ENCODE measurements at regions not wholly inside any gene's neighbourhood (a gene's known extent, or its start where the extent isn't known, plus 50 kb on each side); places are given as distances from the start of the nearest gene placed in this dataset.

GRCh38 chr6:165970001-165970400 is 197.7 kb downstream of the TBXT start:
- H3K4me1 ChIP-seq (ENCODE audit: control insufficient read depth, insufficient read depth, low read length): no peaks in the 10 kb centered on the region

GRCh38 chr6:165969184-165969583 is 198.5 kb downstream of the TBXT start:
- no peaks in the 10 kb centered on the region for H3K4me1 ChIP-seq (ENCODE audit: control insufficient read depth, insufficient read depth, low read length)
- H3K27ac ChIP-seq (ENCODE audit: low read depth, low read length): no peak overlapping the region
- no peak overlapping the region for H3K4me3 ChIP-seq (ENCODE audit: low read depth, low read length)
- no peaks in the 10 kb centered on the region for H3K36me3 ChIP-seq (ENCODE audit: control insufficient read depth, insufficient read depth, low read length)
- no peaks in the 10 kb centered on the region for H3K27me3 ChIP-seq (ENCODE audit: control insufficient read depth, insufficient read depth, low read length)
- no peaks in the 10 kb centered on the region for H3K9me3 ChIP-seq (ENCODE audit: control insufficient read depth, insufficient read depth, low read length)
- no peak overlapping the region for H3K9ac ChIP-seq (ENCODE audit: low read depth, low read length)

More at GRCh38 chr6:165970001-165970400, 197.7 kb downstream of the TBXT start:
- Histone ChIP-seq H3K36me3 (ENCODE audit: control insufficient read depth, insufficient read depth, low read length) (no peaks in the 10 kb centered on the region), H3K9ac (ENCODE audit: low read depth, low read length) (no peak overlapping the region), H3K9me3 (ENCODE audit: control insufficient read depth, insufficient read depth, low read length) (no peaks in the 10 kb centered on the region), H3K4me3 (ENCODE audit: low read depth, low read length) (no peak overlapping the region), H3K27ac (ENCODE audit: low read depth, low read length) (no peak overlapping the region), H3K27me3 (ENCODE audit: control insufficient read depth, insufficient read depth, low read length) (no peaks in the 10 kb centered on the region)

GRCh38 chr6:165968408-165968807 is 199.2 kb downstream of the TBXT start:
- no peaks in the 10 kb centered on the region for H3K9me3 ChIP-seq (ENCODE audit: control insufficient read depth, insufficient read depth, low read length)
- H3K4me1 ChIP-seq (ENCODE audit: control insufficient read depth, insufficient read depth, low read length): no peaks in the 10 kb centered on the region
- no peak overlapping the region for H3K27ac ChIP-seq (ENCODE audit: low read depth, low read length)
- H3K27me3 ChIP-seq (ENCODE audit: control insufficient read depth, insufficient read depth, low read length): no peaks in the 10 kb centered on the region
- H3K36me3 ChIP-seq (ENCODE audit: control insufficient read depth, insufficient read depth, low read length): no peaks in the 10 kb centered on the region
- H3K4me3 ChIP-seq (ENCODE audit: low read depth, low read length): no peak overlapping the region
- no peak overlapping the region for H3K9ac ChIP-seq (ENCODE audit: low read depth, low read length)

- H3K27ac ChIP-seq (ENCODE audit: low read depth, low read length): no peak overlapping the region
- no peaks in the 10 kb centered on the region for H3K4me1 ChIP-seq (ENCODE audit: control insufficient read depth, insufficient read depth, low read length)
- no peaks in the 10 kb centered on the region for H3K27me3 ChIP-seq (ENCODE audit: control insufficient read depth, insufficient read depth, low read length)
- no peak overlapping the region for H3K9ac ChIP-seq (ENCODE audit: low read depth, low read length)
- no peaks in the 10 kb centered on the region for H3K9me3 ChIP-seq (ENCODE audit: control insufficient read depth, insufficient read depth, low read length)
- H3K4me3 ChIP-seq (ENCODE audit: low read depth, low read length): no peak overlapping the region
- H3K36me3 ChIP-seq (ENCODE audit: control insufficient read depth, insufficient read depth, low read length): no peaks in the 10 kb centered on the region
Observed at GRCh38 chr6:165967810-165968407, 199.7 kb downstream of the TBXT start.

- H3K36me3 ChIP-seq (ENCODE audit: control insufficient read depth, insufficient read depth, low read length): no peaks in the 10 kb centered on the region
Observed at GRCh38 chr6:165963750-165964149, 203.9 kb downstream of the TBXT start.

GRCh38 chr6:165962366-165962765 is 205.3 kb downstream of the TBXT start:
- Histone ChIP-seq H3K27me3 (ENCODE audit: control insufficient read depth, insufficient read depth, low read length) (no peaks in the 10 kb centered on the region), H3K36me3 (ENCODE audit: control insufficient read depth, insufficient read depth, low read length) (no peaks in the 10 kb centered on the region), H3K27ac (ENCODE audit: low read depth, low read length) (no peak overlapping the region), H3K9me3 (ENCODE audit: control insufficient read depth, insufficient read depth, low read length) (no peaks in the 10 kb centered on the region), H3K9ac (ENCODE audit: low read depth, low read length) (no peak overlapping the region), H3K4me3 (ENCODE audit: low read depth, low read length) (no peak overlapping the region), H3K4me1 (ENCODE audit: control insufficient read depth, insufficient read depth, low read length) (no peaks in the 10 kb centered on the region)

More at GRCh38 chr6:165963750-165964149, 203.9 kb downstream of the TBXT start:
- H3K27ac ChIP-seq (ENCODE audit: low read depth, low read length): no peak overlapping the region
- H3K9me3 ChIP-seq (ENCODE audit: control insufficient read depth, insufficient read depth, low read length): no peaks in the 10 kb centered on the region
- H3K27me3 ChIP-seq (ENCODE audit: control insufficient read depth, insufficient read depth, low read length): no peaks in the 10 kb centered on the region
- H3K4me1 ChIP-seq (ENCODE audit: control insufficient read depth, insufficient read depth, low read length): no peaks in the 10 kb centered on the region
- H3K9ac ChIP-seq (ENCODE audit: low read depth, low read length): no peak overlapping the region
- H3K4me3 ChIP-seq (ENCODE audit: low read depth, low read length): no peak overlapping the region

GRCh38 chr6:165961233-165961632 is 206.4 kb downstream of the TBXT start:
- no peak overlapping the region for H3K27ac ChIP-seq (ENCODE audit: low read depth, low read length)
- no peaks in the 10 kb centered on the region for H3K36me3 ChIP-seq (ENCODE audit: control insufficient read depth, insufficient read depth, low read length)
- no peaks in the 10 kb centered on the region for H3K4me1 ChIP-seq (ENCODE audit: control insufficient read depth, insufficient read depth, low read length)
- H3K9me3 ChIP-seq (ENCODE audit: control insufficient read depth, insufficient read depth, low read length): no peaks in the 10 kb centered on the region
- no peak overlapping the region for H3K4me3 ChIP-seq (ENCODE audit: low read depth, low read length)
- H3K9ac ChIP-seq (ENCODE audit: low read depth, low read length): no peak overlapping the region
- H3K27me3 ChIP-seq (ENCODE audit: control insufficient read depth, insufficient read depth, low read length): no peaks in the 10 kb centered on the region

GRCh38 chr6:165960695-165961094 is 207.0 kb downstream of the TBXT start:
- Histone ChIP-seq H3K9me3 (ENCODE audit: control insufficient read depth, insufficient read depth, low read length) (no peaks in the 10 kb centered on the region), H3K4me1 (ENCODE audit: control insufficient read depth, insufficient read depth, low read length) (no peaks in the 10 kb centered on the region), H3K4me3 (ENCODE audit: low read depth, low read length) (no peak overlapping the region), H3K27ac (ENCODE audit: low read depth, low read length) (no peak overlapping the region), H3K9ac (ENCODE audit: low read depth, low read length) (no peak overlapping the region), H3K36me3 (ENCODE audit: control insufficient read depth, insufficient read depth, low read length) (no peaks in the 10 kb centered on the region), H3K27me3 (ENCODE audit: control insufficient read depth, insufficient read depth, low read length) (no peaks in the 10 kb centered on the region)

- no peak overlapping the region for H3K27ac ChIP-seq (ENCODE audit: low read depth, low read length)
- no peaks in the 10 kb centered on the region for H3K27me3 ChIP-seq (ENCODE audit: control insufficient read depth, insufficient read depth, low read length)
- H3K4me3 ChIP-seq (ENCODE audit: low read depth, low read length): no peak overlapping the region
- H3K4me1 ChIP-seq (ENCODE audit: control insufficient read depth, insufficient read depth, low read length): no peaks in the 10 kb centered on the region
- H3K9ac ChIP-seq (ENCODE audit: low read depth, low read length): no peak overlapping the region
- H3K9me3 ChIP-seq (ENCODE audit: control insufficient read depth, insufficient read depth, low read length): no peaks in the 10 kb centered on the region
- no peaks in the 10 kb centered on the region for H3K36me3 ChIP-seq (ENCODE audit: control insufficient read depth, insufficient read depth, low read length)
Observed at GRCh38 chr6:165959627-165960026, 208.0 kb downstream of the TBXT start.

- H3K36me3 ChIP-seq (ENCODE audit: control insufficient read depth, insufficient read depth, low read length): no peaks in the 10 kb centered on the region
- no peaks in the 10 kb centered on the region for H3K9me3 ChIP-seq (ENCODE audit: control insufficient read depth, insufficient read depth, low read length)
- H3K9ac ChIP-seq (ENCODE audit: low read depth, low read length): no peak overlapping the region
- H3K4me1 ChIP-seq (ENCODE audit: control insufficient read depth, insufficient read depth, low read length): no peaks in the 10 kb centered on the region
- H3K4me3 ChIP-seq (ENCODE audit: low read depth, low read length): no peak overlapping the region
- H3K27ac ChIP-seq (ENCODE audit: low read depth, low read length): no peak overlapping the region
- H3K27me3 ChIP-seq (ENCODE audit: control insufficient read depth, insufficient read depth, low read length): no peaks in the 10 kb centered on the region
Observed at GRCh38 chr6:165956874-165957273, 210.8 kb downstream of the TBXT start.

- no peaks in the 10 kb centered on the region for H3K4me1 ChIP-seq (ENCODE audit: control insufficient read depth, insufficient read depth, low read length)
- H3K27ac ChIP-seq (ENCODE audit: low read depth, low read length): no peak overlapping the region
Observed at GRCh38 chr6:165952514-165952913, 215.1 kb downstream of the TBXT start.

More at GRCh38 chr6:165952514-165952913, 215.1 kb downstream of the TBXT start:
- no peaks in the 10 kb centered on the region for H3K27me3 ChIP-seq (ENCODE audit: control insufficient read depth, insufficient read depth, low read length)
- H3K9ac ChIP-seq (ENCODE audit: low read depth, low read length): no peak overlapping the region
- H3K4me3 ChIP-seq (ENCODE audit: low read depth, low read length): no peak overlapping the region
- no peaks in the 10 kb centered on the region for H3K9me3 ChIP-seq (ENCODE audit: control insufficient read depth, insufficient read depth, low read length)
- H3K36me3 ChIP-seq (ENCODE audit: control insufficient read depth, insufficient read depth, low read length): no peaks in the 10 kb centered on the region
